Transverse colon (tissue), 4 donors: ENCODE measurements at regions not wholly inside any gene's neighbourhood (a gene's known extent, or its start where the extent isn't known, plus 50 kb on each side); places are given as distances from the start of the nearest gene placed in this dataset.

ENCODE experiments used
- DNase-seq: peaks from one replicate; pipeline ENCODE4 v3.0.0-alpha.2; 2019
- H3K27ac ChIP-seq, 4 donors: fragments of 200-600 bp; sonication (generic); 2 replicates each; pipeline ENCODE4 v1.5.1; 2016 to 2018; ENCODE audit warnings: inconsistent platforms in 4 of 4
- H3K27me3 ChIP-seq: fragments of 200-600 bp; sonication (generic); 2 replicates; pipeline ENCODE4 v1.5.1; 2017; ENCODE audit warnings: inconsistent platforms
- H3K36me3 ChIP-seq, 4 donors: fragments of 200-600 bp; sonication (generic); 2 replicates each; pipeline ENCODE4 v1.5.1; 2017 to 2019; ENCODE audit warnings: inconsistent platforms in 4 of 4
- H3K4me1 ChIP-seq, 4 donors: fragments of 200-600 bp; sonication (generic); 2 replicates each; pipeline ENCODE4 v1.5.1; 2017 to 2020; ENCODE audit warnings: inconsistent platforms in 4 of 4
- H3K4me3 ChIP-seq, 4 donors: fragments of 200-600 bp; sonication (generic); 1 replicate in 1 of 4; 2 replicates in 3 of 4; pipeline versions ENCODE4 v1.5.1 to v1.6.1; 2017 to 2019; ENCODE audit warnings: inconsistent platforms in 4 of 4
- H3K9me3 ChIP-seq, 2 donors: fragments of 200-600 bp; sonication (generic); 2 replicates each; pipeline ENCODE4 v1.5.1; 2017 to 2019; ENCODE audit warnings: inconsistent platforms in 2 of 2
- EP300 ChIP-seq: sonication (generic); formaldehyde crosslinking; IDR thresholded peaks from one replicate; pipeline ENCODE4 v1.6.1; 2017; ENCODE audit warnings: antibody characterized with exemption, low read depth
- POLR2A ChIP-seq: fragments of 450-650 bp; IDR thresholded peaks from one replicate; pipeline ENCODE4 v1.6.1; 2016; ENCODE audit warnings: antibody characterized with exemption, mild to moderate bottlenecking, moderate library complexity
- POLR2AphosphoS5 ChIP-seq, 3 donors: sonication (generic); formaldehyde crosslinking; IDR thresholded peaks; one replicate each; pipeline ENCODE4 v1.6.1; 2016; ENCODE audit warnings: antibody characterized with exemption in 3 of 3
- WGBS, 2 donors: methylation state at CpG; one replicate each; pipeline ENCODE4 v1.1.5; 2018; ENCODE audit warnings: low coverage in 1 of 2; 5-methylcytosine and 5-hydroxymethylcytosine counted together
- in situ Hi-C, 4 donors: fragments of 200-750 bp; cut with MboI; loops; one replicate each; pipeline versions ENCODE4 v1.15.0 to v1.15.1; 2017; ENCODE audit warnings: low sequenced_read_pairs in 3 of 4, low pct_ligation_motif_present in 1 of 4, low pct_unique_long_range_greater_than_20kb in 1 of 4
- intact Hi-C: fragments of 100-400 bp; cut with DNase I; formaldehyde crosslinking; loops from one replicate; pipeline ENCODE4 v1.15.1; 2023; ENCODE audit warnings: low total_unique reads
- TF ChIP-seq, protein P1 (sequence below), 5 experiments: fragments of 200-600 bp in 3 of 5; fragments of 450-650 bp in 2 of 5; sonication (generic) in 3 of 5; IDR thresholded peaks; 1 replicate in 2 of 5; 2 replicates in 3 of 5; pipeline ENCODE4 v1.5.1; 2016 to 2017; ENCODE audit warnings: antibody characterized with exemption in 5 of 5, inconsistent platforms in 3 of 5, mild to moderate bottlenecking in 2 of 5, moderate library complexity in 1 of 5

DNA sequence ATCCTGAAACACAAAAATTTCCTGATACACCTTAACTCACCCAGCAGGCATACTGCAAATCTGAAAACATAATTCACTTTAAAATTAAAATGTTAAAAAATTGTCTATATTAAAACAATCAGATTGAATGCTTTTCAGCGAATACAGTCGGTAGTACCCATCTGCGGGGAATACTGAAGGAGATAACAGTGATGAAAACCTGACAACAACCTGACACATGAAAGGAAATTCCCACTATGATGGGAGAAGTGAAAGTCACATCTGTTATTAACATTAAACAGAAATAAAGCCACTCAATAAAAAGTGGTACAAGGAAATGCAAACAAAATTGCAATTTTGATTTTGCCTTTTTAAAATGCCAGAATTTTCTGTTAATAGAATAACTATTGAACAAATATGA is 448.0 kb upstream of the SEMA3A start:
- intact Hi-C loops, result no loop called here
- no peak for DNase-seq
- Histone ChIP-seq H3K27ac (no peak overlapping the region), H3K4me1 (no peaks in the 10 kb centered on the region), H3K27me3 (no peaks in the 10 kb centered on the region), H3K36me3 (no peaks in the 10 kb centered on the region), H3K9me3 (no peaks in the 10 kb centered on the region), H3K4me3 (no peak overlapping the region)
- WGBS, 2 donors, result 79 to 87% methylated on average over 3 of the region's 3 CpGs
- TF ChIP-seq, protein P1, sequence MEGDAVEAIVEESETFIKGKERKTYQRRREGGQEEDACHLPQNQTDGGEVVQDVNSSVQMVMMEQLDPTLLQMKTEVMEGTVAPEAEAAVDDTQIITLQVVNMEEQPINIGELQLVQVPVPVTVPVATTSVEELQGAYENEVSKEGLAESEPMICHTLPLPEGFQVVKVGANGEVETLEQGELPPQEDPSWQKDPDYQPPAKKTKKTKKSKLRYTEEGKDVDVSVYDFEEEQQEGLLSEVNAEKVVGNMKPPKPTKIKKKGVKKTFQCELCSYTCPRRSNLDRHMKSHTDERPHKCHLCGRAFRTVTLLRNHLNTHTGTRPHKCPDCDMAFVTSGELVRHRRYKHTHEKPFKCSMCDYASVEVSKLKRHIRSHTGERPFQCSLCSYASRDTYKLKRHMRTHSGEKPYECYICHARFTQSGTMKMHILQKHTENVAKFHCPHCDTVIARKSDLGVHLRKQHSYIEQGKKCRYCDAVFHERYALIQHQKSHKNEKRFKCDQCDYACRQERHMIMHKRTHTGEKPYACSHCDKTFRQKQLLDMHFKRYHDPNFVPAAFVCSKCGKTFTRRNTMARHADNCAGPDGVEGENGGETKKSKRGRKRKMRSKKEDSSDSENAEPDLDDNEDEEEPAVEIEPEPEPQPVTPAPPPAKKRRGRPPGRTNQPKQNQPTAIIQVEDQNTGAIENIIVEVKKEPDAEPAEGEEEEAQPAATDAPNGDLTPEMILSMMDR (IDR thresholded peaks at IDR 0.05), result no peak
- TF ChIP-seq POLR2AphosphoS5 (IDR thresholded peaks at IDR 0.05), result no peak
- no peak for TF ChIP-seq EP300
- TF ChIP-seq POLR2A, result no peak
- in situ Hi-C loops, result no loop called here

DNA sequence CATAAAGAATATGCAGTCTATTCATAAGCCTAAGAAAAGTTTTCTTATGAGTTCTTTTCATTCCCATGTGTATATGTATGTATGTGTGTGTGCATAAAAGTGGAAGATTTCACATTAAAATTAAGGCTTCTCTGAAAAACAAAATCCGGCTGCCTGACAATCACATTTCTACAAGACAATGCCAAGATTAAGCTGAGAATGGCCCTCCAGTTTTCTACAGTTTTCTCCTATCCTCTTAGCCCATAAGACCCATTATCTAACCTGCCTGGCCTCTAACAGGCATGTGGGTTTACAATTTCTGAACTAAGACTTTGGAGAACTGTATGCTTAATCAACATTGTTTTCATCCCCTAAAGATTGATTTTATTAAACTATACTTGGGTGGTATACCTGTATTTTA is 446.0 kb upstream of the SEMA3A start:
- 77 to 82% methylated on average over 1 of the region's 1 CpG for WGBS, 2 donors
- in situ Hi-C loops (no loop called here), intact Hi-C loops (no loop called here)
- TF ChIP-seq EP300, result no peak
- no peak for TF ChIP-seq POLR2AphosphoS5 (IDR thresholded peaks at IDR 0.05)
- TF ChIP-seq, protein P1 (IDR thresholded peaks at IDR 0.05), result no peak
- TF ChIP-seq POLR2A, result no peak
- Histone ChIP-seq H3K4me3 (no peak overlapping the region), H3K36me3 (no peaks in the 10 kb centered on the region), H3K27ac (no peak overlapping the region), H3K4me1 (no peaks in the 10 kb centered on the region), H3K27me3 (no peaks in the 10 kb centered on the region), H3K9me3 (no peaks in the 10 kb centered on the region)
- DNase-seq, result no peak

GRCh38 chr7:84638339-84638697 is 443.7 kb upstream of the SEMA3A start:
- H3K27ac ChIP-seq, result no peak overlapping the region
- in situ Hi-C loops, result no loop called here
- intact Hi-C loops, result no loop called here
- no peaks in the 10 kb centered on the region for H3K36me3 ChIP-seq
- DNase-seq, result no peak
- TF ChIP-seq, protein P1 (IDR thresholded peaks at IDR 0.05), result no peak
- TF ChIP-seq EP300 (no peak), POLR2AphosphoS5 (IDR thresholded peaks at IDR 0.05) (no peak), POLR2A (no peak)
- no peak overlapping the region for H3K4me3 ChIP-seq
- H3K4me1 ChIP-seq, result no peaks in the 10 kb centered on the region
- H3K27me3 ChIP-seq, result no peaks in the 10 kb centered on the region
- H3K9me3 ChIP-seq, result no peaks in the 10 kb centered on the region

DNA sequence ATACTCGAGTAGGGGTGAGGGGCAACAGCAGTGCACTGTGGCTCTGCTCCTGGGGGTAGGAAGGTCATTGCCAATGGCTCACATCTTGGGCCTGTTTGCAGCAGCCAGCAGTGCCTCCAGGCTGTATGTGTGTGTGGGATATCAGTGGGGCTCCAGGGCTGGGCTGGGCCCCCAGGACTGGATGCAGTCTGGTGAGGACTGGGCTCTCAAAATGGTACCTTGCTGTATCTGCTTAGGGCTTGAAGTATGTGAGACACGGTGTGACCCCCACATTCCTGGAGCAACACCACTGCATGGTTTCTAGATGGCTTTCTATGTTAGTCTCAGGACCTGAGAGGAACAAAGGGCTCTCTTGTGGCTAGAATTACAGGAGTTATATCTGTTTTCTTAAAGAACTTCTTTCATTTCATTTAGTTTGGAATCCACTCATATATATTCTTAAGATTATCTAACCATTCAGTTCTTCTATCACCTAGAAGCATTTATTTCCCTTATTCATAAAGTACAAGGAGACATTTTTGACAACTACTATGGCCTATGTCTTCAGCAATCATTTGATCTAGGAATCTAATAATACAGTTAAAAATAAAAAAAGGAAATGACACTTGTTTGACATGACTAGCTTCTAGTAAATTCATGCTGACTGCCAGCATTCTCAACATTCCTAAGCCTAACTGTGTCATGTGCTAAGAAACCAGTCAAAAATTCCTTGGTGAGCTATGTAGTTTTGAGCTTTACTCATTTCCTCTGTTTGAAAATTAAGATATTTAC is 443.2 kb upstream of the SEMA3A start:
- Histone ChIP-seq H3K4me1 (no peaks in the 10 kb centered on the region), H3K27me3 (no peaks in the 10 kb centered on the region), H3K9me3 (no peaks in the 10 kb centered on the region), H3K36me3 (no peaks in the 10 kb centered on the region), H3K27ac (no peak overlapping the region), H3K4me3 (no peak overlapping the region)
- intact Hi-C loops, result no loop called here
- in situ Hi-C loops, result no loop called here
- TF ChIP-seq POLR2AphosphoS5 (IDR thresholded peaks at IDR 0.05), result no peak
- TF ChIP-seq, protein P1 (IDR thresholded peaks at IDR 0.05), result no peak
- TF ChIP-seq POLR2A, result no peak
- TF ChIP-seq EP300, result no peak
- no peak for DNase-seq
- 90% methylated on average over 2 of the region's 2 CpGs; no CpG with 5 or more reads in 1 of the 2 donors for WGBS, 2 donors
